ENCODE measurements at regions not wholly inside any gene's neighbourhood (a gene's known extent, or its start where the extent isn't known, plus 50 kb on each side); places are given as distances from the start of the nearest gene placed in this dataset.

GRCh38 chr1:217134857-217135568, 411.8 kb upstream of the ESRRG start:
- TF ChIP-seq POLR2AphosphoS5 (IDR thresholded peaks at IDR 0.05; ENCODE audit: low read depth, low read length) (no peak), TAF1 (IDR thresholded peaks at IDR 0.05; ENCODE audit: borderline replicate concordance, insufficient read depth, low read length) (no peak), FOXP2 (optimal IDR thresholded peaks at IDR 0.05; ENCODE audit: borderline replicate concordance, extremely low read depth, extremely low read length, insufficient read depth) (no peak), SIN3A (IDR thresholded peaks at IDR 0.05; ENCODE audit: borderline replicate concordance, insufficient read depth, low read length) (no peak)
- TF ChIP-seq, protein P1, sequence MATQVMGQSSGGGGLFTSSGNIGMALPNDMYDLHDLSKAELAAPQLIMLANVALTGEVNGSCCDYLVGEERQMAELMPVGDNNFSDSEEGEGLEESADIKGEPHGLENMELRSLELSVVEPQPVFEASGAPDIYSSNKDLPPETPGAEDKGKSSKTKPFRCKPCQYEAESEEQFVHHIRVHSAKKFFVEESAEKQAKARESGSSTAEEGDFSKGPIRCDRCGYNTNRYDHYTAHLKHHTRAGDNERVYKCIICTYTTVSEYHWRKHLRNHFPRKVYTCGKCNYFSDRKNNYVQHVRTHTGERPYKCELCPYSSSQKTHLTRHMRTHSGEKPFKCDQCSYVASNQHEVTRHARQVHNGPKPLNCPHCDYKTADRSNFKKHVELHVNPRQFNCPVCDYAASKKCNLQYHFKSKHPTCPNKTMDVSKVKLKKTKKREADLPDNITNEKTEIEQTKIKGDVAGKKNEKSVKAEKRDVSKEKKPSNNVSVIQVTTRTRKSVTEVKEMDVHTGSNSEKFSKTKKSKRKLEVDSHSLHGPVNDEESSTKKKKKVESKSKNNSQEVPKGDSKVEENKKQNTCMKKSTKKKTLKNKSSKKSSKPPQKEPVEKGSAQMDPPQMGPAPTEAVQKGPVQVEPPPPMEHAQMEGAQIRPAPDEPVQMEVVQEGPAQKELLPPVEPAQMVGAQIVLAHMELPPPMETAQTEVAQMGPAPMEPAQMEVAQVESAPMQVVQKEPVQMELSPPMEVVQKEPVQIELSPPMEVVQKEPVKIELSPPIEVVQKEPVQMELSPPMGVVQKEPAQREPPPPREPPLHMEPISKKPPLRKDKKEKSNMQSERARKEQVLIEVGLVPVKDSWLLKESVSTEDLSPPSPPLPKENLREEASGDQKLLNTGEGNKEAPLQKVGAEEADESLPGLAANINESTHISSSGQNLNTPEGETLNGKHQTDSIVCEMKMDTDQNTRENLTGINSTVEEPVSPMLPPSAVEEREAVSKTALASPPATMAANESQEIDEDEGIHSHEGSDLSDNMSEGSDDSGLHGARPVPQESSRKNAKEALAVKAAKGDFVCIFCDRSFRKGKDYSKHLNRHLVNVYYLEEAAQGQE (IDR thresholded peaks at IDR 0.05; ENCODE audit: insufficient read depth in 1 of 2, low read depth in 2 of 2, low read length in 2 of 2): no peak

Measured in PFSK-1 (cell line).